GM12875 (cell line): ENCODE measurements at regions not wholly inside any gene's neighbourhood (a gene's known extent, or its start where the extent isn't known, plus 50 kb on each side); places are given as distances from the start of the nearest gene placed in this dataset.

Experiments
- H3K4me3 ChIP-seq: one replicate; pipeline ENCODE4 v1.5.1; 2011; ENCODE audit warnings: low read depth, low read length, control low read depth
- TF ChIP-seq, protein P1 (sequence below): IDR thresholded peaks from 2 replicates; pipeline ENCODE4 v1.5.1; 2011; ENCODE audit warnings: low read depth, mild to moderate bottlenecking, control low read depth, inconsistent platforms, low read length, moderate library complexity, borderline replicate concordance; ENCODE audit not compliant: insufficient read depth

DNA sequence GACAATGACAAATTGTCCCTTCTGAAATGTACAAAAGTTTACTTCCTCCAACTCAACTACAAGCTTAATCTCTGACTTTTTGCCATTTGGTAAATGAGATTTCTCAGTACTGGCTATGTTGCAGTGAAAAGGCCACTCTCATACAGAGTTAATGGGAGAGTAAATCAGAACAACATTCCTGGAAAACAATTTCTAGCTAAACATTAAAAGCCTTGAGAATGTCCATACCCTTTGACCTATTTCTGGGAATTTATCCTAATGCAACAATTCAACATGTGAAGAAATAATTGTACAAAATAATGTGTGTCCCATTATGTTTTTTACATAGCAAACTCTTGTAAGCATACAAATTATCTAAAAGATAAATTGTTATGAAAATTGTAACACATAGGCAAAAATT lies 56.3 kb upstream of the SPEF2 start:
- TF ChIP-seq, protein P1, sequence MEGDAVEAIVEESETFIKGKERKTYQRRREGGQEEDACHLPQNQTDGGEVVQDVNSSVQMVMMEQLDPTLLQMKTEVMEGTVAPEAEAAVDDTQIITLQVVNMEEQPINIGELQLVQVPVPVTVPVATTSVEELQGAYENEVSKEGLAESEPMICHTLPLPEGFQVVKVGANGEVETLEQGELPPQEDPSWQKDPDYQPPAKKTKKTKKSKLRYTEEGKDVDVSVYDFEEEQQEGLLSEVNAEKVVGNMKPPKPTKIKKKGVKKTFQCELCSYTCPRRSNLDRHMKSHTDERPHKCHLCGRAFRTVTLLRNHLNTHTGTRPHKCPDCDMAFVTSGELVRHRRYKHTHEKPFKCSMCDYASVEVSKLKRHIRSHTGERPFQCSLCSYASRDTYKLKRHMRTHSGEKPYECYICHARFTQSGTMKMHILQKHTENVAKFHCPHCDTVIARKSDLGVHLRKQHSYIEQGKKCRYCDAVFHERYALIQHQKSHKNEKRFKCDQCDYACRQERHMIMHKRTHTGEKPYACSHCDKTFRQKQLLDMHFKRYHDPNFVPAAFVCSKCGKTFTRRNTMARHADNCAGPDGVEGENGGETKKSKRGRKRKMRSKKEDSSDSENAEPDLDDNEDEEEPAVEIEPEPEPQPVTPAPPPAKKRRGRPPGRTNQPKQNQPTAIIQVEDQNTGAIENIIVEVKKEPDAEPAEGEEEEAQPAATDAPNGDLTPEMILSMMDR: no peak
- H3K4me3 ChIP-seq: no peak overlapping the region

DNA sequence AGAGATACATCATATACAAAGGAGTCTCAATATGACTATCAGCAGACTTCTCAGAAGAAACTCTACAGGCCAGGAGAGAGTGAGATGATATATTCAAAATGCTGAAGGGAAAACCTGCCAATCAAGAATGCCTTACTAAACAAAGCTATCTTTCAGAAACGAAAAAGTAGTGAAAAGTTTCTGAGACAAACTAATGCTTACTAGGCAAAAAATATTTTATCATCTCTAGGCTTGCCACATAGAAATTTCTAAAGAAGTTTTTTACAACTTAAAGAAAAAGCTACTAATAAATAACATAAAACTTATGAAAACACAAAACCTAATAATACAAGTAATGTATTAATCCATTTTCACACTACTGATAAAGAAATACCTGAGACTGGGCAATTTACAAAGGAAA lies 59.9 kb upstream of the SPEF2 start:
- TF ChIP-seq, protein P1: no peak
- H3K4me3 ChIP-seq: no peak overlapping the region

DNA sequence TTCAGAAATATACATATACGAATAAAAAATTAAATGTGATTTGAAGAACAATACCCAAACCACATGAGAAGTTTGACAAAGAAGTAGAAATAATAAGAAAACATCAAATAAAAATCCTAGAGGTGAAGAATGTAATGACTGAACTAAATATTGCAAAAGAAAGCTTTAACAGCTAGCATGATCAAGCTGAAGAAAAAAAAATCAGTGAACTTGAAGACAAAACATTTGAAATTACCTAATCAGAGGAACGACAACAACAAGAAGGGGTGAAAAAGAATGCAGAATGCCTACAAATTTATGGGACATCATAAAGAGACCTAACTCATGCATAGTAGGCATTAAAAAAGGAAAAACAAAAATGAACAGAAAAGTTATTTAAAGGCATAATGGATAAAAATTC lies 60.5 kb upstream of the SPEF2 start:
- no peak overlapping the region for H3K4me3 ChIP-seq
- TF ChIP-seq, protein P1: no peak

DNA sequence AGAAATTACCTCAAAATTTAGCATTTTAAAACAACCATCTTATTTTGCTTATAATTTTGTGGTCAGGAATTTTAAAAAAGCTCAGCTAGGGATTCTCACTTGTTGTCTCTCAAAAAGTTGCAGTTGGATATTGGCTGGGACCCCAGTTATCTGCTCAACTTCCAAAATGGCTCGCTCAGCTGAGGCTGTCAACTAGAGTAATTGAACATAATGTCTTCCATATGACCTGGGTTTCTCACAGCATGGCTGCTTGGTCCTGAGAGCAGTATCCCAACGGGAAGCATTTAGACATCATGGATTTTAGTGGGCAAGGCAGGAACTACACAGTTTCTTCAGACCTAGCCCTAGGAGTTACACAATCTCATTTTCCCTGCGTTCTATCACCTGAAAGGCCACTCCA lies 63.6 kb upstream of the SPEF2 start:
- H3K4me3 ChIP-seq: no peak overlapping the region
- TF ChIP-seq, protein P1: no peak

DNA sequence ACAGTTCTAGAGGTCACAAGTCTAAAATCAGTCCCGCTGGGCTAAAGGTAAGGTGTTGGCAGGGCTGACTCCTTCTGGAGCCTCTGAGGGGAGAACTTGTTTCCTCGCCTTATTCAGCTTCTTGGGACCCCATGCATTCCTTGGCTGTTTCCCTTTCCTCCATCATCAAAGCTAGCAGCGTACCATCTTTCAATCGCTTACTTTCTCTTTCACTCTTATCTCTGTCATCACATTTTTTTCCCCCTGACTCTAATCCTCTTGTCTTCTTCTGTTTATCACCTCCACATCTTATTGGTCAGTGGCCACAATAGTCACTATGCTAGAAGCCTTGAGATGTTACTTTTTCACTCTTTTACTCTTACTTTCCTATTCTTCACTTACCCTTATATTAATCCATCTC lies 72.5 kb upstream of the SPEF2 start:
- H3K4me3 ChIP-seq: no peak overlapping the region

DNA sequence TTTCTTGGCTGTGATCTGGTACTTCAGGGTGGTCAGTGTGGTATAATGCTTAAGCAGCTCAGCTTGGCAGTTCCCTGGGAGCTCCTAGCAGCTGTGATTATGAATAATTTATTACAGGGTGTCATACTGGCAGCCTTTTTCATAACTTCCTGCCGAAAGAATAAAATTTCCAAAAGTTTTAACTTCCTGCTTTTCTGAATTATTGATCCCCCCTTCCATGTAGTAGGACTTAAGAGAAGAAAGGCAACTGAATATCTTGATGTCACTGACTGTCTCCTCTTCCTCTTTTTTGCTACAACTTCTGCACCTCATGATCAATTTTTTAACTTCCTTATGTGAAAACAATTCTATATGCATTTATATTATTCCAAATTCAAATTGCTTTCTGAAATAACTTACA lies 74.3 kb upstream of the SPEF2 start:
- TF ChIP-seq, protein P1: no peak
- H3K4me3 ChIP-seq: no peak overlapping the region

More for the DNA sequence above, 72.5 kb upstream of the SPEF2 start:
- TF ChIP-seq, protein P1: no peak

DNA sequence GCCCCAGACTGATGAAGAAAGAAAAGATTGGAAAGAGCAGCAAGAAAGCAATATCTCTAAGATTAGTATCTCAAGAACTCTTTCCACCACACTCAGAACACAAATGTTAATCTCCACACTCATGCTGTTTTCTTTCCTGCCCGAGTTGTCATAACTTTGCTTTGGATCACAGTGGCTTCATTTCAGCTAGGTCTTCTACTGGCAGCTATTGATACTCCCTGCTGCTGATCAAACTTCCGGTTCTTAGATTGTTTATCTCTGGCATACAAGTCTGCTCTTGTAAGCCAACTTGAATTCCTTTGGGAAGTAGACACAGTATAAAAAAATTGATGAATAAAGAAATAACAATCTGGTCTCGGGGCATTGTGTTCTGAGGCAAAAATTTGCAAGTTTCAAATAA lies 77.7 kb upstream of the SPEF2 start:
- TF ChIP-seq, protein P1: no peak
- no peak overlapping the region for H3K4me3 ChIP-seq
